ENCODE measurements at regions not wholly inside any gene's neighbourhood (a gene's known extent, or its start where the extent isn't known, plus 50 kb on each side); places are given as distances from the start of the nearest gene placed in this dataset.
A peak's percentile ranks its signal among the peaks of the same experiment; 100 is the strongest.

DNA sequence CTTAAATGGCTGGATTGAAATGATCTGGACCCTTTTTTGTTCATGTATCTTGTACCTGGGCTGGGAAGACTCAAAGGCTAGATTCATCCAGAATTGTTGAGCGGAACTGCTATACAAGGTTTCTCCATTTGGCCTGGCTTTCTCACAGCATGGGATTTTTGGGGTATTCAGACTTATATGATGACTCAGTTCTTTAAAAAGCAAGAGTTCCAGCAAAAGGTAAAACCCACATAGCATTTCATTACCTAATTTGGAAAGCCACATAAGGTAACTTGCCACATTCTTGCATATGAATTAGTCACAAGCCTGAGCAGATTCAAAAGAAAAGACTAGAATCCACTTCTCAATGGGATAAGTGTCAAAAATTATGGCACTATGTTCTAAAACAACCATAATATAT, 137.4 kb downstream of the HGF start (continued):
- TF ChIP-seq POLR2AphosphoS5 (IDR thresholded peaks at IDR 0.05; ENCODE audit: low read depth, low read length): no peak
- TF ChIP-seq HDAC6 (IDR thresholded peaks at IDR 0.05; ENCODE audit: low read depth, low read length): no peak
- peak; percentile 78 for TF ChIP-seq SRF (IDR thresholded peaks at IDR 0.05; ENCODE audit: low read depth, low read length)
- no peak for TF ChIP-seq GABPA (IDR thresholded peaks at IDR 0.05; ENCODE audit: borderline replicate concordance, insufficient read depth, low read length)
- peak; percentile 34; the same call in 1 of the 2 replicates for TF ChIP-seq TEAD4 (IDR thresholded peaks at IDR 0.05; ENCODE audit: low read depth, low read length)
- TF ChIP-seq, protein P1, sequence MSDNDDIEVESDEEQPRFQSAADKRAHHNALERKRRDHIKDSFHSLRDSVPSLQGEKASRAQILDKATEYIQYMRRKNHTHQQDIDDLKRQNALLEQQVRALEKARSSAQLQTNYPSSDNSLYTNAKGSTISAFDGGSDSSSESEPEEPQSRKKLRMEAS (IDR thresholded peaks at IDR 0.05): no peak
- no peak for TF ChIP-seq EZH2 (IDR thresholded peaks at IDR 0.05; ENCODE audit: low read depth, low read length, severe bottlenecking)
- no peak for TF ChIP-seq KDM5A (IDR thresholded peaks at IDR 0.05; ENCODE audit: low read length)
- no peak for TF ChIP-seq CEBPB (IDR thresholded peaks at IDR 0.05; ENCODE audit: low read depth, low read length)
- TF ChIP-seq HDAC2 (IDR thresholded peaks at IDR 0.05; ENCODE audit: borderline replicate concordance in 1 of 2, low read depth in 2 of 2, low read length in 2 of 2): no peak
- TF ChIP-seq, protein P2, sequence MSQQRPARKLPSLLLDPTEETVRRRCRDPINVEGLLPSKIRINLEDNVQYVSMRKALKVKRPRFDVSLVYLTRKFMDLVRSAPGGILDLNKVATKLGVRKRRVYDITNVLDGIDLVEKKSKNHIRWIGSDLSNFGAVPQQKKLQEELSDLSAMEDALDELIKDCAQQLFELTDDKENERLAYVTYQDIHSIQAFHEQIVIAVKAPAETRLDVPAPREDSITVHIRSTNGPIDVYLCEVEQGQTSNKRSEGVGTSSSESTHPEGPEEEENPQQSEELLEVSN (IDR thresholded peaks at IDR 0.05): no peak
